Neural cell (in vitro differentiated cells): ENCODE measurements at regions not wholly inside any gene's neighbourhood (a gene's known extent, or its start where the extent isn't known, plus 50 kb on each side); places are given as distances from the start of the nearest gene placed in this dataset.

Experiments
- CTCF ChIP-seq: fragments of 450-650 bp; IDR thresholded peaks from 2 replicates; pipeline ENCODE4 v1.5.1; 2014; ENCODE audit warnings: antibody characterized with exemption, mild to moderate bottlenecking, moderate library complexity; ENCODE audit not compliant: poor library complexity, severe bottlenecking
- EP300 ChIP-seq: fragments of 450-650 bp; conservative IDR thresholded peaks from 2 replicates; pipeline ENCODE4 v1.6.1; 2014; ENCODE audit warnings: antibody characterized with exemption, mild to moderate bottlenecking, moderate library complexity; ENCODE audit not compliant: poor library complexity, severe bottlenecking
- RAD21 ChIP-seq: fragments of 450-650 bp; conservative IDR thresholded peaks from 2 replicates; pipeline ENCODE4 v1.6.1; 2014; ENCODE audit warnings: antibody characterized with exemption, mild to moderate bottlenecking, moderate library complexity
- SMC3 ChIP-seq: fragments of 450-650 bp; conservative IDR thresholded peaks from 2 replicates; pipeline ENCODE4 v1.6.1; 2014; ENCODE audit warnings: antibody characterized with exemption, mild to moderate bottlenecking, moderate library complexity; ENCODE audit not compliant: poor library complexity
- TAF1 ChIP-seq: IDR thresholded peaks from 2 replicates; pipeline ENCODE4 v1.6.1; 2012; ENCODE audit warnings: low read depth

- TF ChIP-seq TAF1 (no peak), CTCF (no peak), SMC3 (no peak), EP300 (no peak), RAD21 (no peak)
Observed at GRCh38 chr14:55889124-55889523, 229.1 kb upstream of the PELI2 start.
